Anterior cingulate cortex (tissue), 58 donors: ENCODE measurements at regions not wholly inside any gene's neighbourhood (a gene's known extent, or its start where the extent isn't known, plus 50 kb on each side); places are given as distances from the start of the nearest gene placed in this dataset.
"Not testable (repeated sequence)": the region's sequence is repeated elsewhere in the genome, so short reads cannot be mapped to it uniquely, and the experiment has no call there.

Experiments
- DNase-seq, 58 donors: peaks; one replicate each; lab custom pipeline; 2025; lab: John Stamatoyannopoulos, UW

DNA sequence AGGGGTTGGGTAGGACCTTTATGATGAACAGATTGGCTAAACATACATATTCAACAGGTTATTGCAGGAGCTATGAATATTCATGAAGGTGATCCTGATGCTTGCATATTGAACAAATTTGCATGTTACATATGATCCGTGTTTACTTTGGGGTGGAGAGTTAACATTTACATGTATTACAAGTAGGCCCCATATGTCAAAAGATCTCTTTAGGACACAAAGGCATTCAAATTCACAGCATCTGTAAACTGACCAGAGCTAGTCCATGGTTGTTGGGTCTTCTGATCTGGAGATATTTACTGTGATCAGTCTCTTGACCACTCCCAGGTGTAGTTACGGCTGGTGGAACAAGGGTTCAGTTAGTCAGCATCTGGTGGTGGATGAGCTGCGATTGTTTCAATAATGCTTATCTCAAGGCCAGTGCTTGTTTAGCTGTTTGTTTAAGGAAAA is 80.4 kb downstream of the PMAIP1 start:
- no peak for DNase-seq

DNA sequence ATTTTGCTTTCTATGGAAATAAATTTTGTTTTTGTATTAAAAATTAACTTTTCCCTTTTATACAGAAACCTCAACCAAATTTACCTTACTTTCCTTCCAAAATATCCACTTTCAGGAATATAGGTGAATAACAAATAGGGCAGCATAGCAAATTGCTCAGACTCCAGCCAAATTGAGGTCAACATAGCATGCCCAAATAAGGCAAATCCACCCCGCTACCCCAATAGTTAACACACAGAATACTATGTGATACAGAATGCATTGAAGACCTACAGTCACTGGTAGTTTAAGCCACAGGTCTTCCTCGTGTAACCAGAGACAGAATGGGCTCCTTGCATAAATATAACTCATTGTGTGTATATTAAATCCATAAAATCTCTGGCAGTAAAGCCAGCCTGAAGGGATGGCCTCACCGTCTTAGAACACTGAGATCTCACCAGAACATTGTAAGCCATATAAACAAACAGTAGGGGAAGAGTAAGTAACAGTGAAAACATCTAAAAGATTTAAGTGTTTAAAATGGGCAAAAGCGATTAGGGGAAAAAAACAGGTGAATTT is 72.2 kb downstream of the PMAIP1 start:
- DNase-seq: no peak

DNA sequence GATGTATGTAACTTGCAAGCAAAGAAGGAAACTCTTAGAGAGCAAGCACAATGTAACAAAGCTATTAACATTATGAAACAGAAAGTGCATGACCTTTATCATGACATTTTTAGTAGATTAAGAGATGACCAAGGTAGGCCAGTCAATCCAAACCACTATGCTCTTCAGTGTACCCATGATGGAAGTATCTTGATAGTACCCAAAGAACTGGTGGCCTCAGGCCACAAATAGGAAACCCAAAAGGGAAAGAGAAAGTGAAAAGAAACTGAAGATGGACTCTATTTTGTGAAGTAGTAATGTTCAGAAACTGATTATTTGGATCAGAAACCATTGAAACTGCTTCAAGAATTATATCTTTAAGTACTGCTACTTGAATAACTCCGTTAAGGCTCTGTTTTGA is 71.3 kb downstream of the PMAIP1 start:
- DNase-seq: not testable (repeated sequence)

DNA sequence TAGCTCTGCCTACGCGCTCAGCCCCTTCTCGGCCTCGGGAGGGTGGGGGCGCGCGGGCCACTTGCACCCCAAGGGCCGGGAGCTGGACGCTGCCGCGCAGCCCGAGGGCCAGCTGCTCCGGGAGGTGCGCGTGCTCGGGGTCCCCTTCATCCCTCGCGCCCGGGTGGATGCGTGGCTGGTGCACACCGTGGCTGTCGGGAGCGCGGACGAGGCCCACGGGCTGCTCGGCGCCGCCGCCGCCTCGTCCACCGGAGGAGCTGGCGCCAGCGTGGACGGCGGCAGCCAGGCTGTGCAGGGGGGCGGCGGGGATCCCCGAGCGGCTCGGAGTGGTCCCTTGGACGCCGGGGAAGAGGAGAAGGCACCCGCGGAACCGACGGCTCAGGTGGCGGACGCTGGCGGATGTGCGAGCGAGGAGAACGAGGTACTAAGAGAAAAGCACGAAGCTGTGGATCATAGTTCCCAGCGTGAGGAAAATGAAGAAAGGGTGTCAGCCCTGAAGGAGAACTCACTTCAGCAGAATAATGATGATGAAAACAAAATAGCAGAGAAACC is 69.8 kb downstream of the PMAIP1 start:
- not testable (repeated sequence) for DNase-seq

DNA sequence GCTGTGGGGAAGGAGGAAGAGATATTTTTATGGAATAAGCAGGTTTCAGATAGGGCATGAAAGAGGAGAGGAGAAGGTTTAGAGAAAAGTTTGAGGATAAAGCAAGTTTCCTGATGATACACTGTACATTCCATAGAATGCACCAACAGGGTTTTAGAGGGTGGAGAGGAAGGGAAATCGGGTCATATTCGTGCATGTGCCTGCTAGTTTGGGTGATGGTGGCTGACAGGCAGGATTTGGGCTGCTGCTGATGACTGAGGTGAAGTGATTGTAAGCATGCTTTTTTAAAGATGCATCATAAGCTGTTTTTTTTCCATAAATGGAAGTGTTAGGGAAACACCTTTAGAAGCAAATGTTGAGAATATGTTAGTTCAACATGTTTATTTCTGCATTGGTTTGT is 68.8 kb downstream of the PMAIP1 start:
- no peak for DNase-seq

DNA sequence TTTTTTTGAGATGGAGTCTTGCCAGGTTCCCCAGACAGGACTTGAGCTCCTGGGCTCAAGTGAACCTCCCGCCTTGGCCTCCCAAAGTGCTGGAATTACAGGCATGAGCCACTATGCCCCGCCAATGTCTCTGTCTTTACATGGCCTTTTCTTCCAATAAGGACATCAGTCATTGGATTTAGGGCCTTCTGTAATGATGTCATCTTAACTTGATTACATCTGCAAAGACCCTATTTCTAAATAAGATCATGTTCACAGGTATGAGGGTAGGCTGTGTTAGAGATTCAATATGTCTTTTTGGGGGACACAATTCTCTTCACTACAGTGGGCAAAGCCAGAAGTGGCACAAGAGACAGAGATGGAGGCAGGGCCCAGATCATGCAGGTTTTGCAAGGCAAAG is 68.1 kb downstream of the PMAIP1 start:
- no peak for DNase-seq

DNA sequence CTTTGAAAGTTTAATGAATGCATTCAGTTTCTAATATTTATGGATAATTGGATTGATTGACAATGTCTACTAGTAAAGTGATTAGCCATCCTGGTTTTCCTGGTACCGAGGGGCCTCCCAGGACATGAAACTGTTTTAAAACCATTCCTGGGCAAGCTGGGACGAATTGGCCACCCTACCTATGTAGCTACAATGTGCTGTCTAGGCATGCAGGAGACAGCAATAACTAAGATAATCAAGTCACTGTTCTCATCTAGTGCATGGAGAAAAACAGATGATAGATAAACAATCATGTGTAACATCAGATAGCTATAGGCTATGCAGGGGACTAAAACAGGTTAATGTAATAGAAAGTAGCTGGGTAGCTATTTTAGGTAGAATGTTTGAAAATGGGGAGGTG is 67.1 kb downstream of the PMAIP1 start:
- no peak for DNase-seq

DNA sequence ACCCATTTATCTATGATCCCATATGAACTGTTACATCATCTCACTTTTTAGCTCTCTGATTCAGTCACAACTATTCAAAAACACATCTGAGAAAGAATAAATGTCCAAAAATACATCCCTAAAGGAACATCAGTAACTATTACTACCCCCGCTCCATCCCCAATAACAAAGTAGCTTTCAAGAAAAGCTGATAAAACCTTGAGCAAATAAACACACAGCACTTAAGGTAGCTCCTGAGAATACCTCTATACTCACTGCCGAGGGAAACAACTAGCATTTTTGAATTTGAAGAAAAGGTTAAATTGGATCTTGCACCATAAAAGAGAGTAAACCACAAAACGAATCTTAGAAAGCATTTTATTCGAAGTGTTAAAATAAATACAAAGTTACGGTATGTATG is 63.4 kb downstream of the PMAIP1 start:
- DNase-seq: no peak

DNA sequence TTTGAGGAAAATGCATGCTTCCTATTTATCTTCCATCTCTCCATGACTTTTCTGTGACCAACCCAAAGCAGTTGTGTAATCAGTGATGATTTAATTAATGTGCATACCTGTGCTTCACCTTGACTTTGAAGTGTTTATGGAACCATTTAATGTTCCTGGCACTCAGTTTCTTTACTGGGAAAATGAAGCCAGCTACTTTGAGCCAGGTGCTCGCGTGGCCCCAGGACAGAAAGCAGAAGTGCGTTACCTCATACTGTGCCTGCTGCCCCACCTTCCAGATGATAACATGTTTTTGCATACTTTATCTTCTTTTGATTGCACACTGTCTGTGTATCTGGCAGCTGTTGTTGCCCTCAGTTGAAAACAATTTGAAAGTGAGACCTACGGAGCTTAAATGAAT is 61.3 kb downstream of the PMAIP1 start:
- DNase-seq: no peak

DNA sequence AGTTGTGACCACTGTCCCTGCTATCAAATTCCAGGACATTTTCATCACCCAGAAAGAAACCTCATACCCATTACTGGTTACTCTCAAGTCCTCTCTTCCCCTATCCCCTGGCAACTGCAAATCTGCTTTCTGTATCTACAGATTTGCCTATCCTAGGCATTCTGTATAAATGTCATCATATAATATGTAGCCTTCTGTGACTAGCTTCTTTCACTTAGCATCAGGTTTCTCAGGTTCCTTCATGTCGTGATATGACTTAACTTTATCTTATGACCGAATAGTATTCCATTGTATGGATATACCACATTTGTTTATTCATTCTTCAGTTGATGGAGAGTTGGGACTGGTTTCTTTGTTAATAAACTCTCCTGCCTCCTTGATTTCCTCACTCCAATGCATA is 60.5 kb downstream of the PMAIP1 start:
- no peak for DNase-seq

DNA sequence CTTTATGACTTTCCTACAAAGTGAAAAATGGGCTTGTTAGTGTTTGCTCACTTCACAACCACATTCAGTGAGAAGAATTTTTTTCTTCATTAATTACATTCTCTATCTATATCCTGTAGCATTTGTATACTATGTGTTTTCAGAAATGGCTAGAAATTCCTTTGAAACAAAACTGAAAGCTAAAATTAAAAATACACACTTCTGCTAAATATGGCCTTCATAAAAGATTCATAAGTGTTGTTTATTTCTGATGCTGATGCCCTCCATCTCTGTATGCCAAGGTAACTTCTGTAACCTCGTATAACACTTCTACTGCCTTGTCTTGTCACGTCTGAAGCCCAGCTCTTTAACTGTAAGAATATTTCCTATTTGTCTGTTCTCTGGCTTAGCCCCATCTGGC is 59.8 kb downstream of the PMAIP1 start:
- DNase-seq: no peak

DNA sequence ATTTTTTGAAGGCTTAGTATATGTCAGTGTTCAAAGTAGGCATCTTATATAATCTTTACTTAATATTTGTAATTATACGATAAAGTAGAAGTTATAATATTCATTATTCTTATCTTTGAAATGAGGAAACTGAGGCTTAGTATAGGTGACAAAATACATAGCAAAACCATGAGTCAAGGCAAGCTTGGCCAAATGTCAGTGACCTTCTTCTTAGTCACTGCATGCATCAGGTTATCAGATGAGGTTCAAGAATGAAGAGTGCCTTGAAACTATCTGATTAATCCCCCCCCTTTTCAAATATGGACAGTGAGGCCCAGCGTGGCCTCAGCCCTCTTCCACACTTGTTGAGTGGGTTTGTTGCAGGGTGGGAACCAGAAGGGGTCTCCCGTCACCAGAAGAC is 59.3 kb downstream of the PMAIP1 start:
- no peak for DNase-seq

DNA sequence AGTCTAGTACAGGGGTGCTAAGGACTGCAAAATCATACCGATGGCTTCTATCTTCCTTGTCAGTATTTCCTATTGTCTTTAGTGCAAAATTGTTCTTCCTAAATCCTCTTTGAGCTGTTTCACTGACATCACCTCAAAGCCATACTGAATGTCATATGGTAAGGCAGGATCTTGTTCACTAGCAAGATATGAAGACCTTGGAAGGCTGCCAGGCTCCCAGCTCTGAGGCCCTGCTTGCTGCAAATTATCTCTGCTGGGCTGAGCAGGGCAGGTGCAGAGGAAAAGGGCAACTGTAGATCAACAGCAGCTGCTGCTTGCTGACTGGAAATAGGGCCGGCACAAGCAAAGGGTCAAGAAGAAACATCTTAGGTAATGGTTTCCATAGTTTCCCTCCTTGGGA is 58.2 kb downstream of the PMAIP1 start:
- DNase-seq: no peak

DNA sequence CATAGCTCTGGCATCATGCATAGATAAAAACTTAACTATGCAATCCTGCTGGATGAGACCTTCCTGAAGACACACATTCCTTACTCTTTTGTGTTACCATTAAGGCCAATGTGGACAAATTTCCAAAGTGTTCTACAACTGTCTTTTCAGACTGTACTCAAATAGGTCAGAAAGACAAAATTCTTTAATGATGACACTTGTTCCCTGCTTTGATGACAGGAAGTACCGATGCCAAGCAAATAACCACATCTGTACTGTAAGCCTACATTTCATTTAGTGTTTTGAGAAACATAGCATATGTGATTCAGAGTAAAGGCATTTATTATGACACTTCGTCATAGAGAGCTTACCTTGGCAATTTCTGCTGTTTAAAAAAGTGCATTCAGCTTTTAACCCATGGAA is 55.0 kb downstream of the PMAIP1 start:
- no peak for DNase-seq

DNA sequence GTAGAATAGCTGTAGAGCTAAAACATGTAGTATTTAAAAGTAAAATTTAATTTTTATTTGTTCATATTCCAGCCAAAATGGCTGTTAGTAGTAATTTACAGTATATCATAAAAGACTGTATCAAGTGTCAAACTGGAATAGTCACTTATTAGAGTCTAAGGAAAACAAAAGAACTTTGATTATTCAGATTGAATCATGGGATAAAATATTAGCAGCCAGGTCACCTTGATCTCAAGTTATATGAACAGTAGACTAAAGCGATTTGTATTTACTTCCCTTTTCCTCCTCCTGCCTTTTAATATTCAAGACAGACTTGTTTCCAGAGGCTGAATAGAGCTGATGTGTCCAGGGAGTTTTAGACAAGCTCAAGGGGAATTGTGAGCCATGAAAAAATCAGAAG is 54.4 kb downstream of the PMAIP1 start:
- no peak for DNase-seq
